Fibroblast of skin of left biceps (primary cell): ENCODE measurements at regions not wholly inside any gene's neighbourhood (a gene's known extent, or its start where the extent isn't known, plus 50 kb on each side); places are given as distances from the start of the nearest gene placed in this dataset.

Source experiments
- DNase-seq, 2 experiments: peaks; one replicate each; pipeline ENCODE4 v3.0.0-alpha.2; 2013; ENCODE audit warnings: low read depth in 2 of 2

DNA sequence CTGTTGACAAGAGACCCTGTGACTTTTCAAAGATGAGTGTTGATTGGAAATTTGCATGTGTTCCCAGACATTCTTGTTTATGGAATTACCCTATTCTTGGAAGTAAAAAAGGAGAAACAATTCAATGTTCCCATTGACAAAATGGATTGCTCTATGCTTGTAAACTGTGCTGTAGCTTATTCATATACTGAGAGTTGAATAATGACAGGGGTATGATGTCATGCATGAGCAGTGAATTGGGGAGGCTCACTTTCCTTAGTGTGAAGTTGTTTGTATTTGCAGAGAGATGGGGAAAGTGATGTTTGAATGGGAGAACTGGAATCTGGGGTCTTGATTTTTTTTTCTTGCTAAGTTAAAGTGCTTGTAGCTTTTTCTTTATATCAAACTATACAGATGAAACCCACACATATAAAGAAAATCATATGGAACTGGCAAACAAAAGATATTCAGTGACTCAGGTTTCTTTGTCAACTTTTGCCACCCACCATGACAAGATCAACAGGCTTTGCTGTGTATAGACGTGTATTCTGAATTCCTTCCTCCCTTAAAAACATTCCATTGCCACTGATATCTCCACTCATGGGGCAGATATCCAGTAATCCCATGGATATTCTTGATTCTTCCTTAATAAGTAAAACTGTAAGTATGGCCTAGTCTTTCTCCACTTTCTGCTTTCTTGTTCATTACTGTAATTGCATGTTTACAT is 97.8 kb upstream of the JAG1 start:
- DNase-seq, result no peak

DNA sequence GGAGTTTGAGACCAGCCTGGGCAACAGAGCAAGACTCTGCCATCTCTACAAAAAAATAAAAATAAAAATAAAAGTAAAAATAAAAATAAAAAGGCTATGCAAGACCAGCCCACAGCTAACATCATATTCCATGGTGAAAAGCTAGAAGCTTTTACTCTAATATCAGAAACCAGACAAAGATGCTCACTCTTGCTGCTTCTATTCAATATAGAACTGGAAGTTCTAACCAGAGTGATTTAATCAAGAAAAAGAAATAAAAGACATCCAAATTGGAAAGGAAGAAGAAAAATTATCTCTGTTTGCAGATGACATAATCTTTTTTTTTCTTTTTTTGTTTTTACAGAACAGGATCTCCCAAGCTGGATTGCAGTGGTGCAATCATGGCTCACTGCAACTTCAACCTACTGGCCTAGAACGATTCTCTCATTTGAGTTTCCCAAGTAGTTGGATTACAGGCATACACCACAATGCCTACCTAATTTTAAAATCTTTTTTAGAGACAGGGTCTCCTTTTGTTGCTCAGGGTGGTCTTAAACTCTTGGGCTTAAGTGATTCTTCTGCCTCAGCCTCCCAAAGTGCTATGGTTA is 100.7 kb upstream of the JAG1 start:
- no peak for DNase-seq

DNA sequence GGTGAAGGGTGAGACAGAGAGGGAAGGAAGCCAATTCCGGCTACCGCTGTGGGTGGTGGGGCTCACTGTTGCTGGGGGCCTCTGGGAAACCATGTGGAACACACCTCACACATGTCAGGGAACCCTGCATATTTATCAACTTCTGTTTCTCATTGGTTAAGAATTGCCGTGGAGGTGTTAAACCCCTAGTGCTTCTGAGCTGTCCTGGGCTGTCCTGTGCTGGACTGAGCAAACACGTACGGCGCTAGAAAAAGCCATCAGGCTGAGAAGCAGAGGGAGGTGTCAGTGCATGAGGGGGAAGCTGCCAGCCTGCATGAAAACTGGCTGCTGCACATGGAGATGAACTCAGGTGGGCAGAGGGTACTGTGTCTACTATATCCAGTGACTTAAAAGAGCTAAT is 103.9 kb upstream of the JAG1 start:
- DNase-seq, result no peak

DNA sequence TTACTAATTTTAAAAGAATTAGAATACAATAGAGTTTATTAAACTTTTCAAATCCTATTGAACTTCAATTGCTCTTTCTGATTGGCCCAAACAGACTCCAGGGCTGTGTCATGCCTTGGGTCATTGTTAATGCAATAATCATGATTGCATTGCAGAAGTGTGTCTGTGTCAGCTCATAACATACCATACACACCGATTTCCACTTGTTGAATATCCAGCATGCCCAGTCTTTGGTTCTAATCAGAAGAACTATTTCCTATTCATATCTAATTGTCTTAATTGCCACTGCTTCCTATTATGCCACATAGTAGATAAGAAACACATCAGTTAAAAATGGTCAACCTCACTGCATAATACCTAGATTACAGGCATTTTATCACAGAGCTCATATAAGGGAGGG is 106.1 kb upstream of the JAG1 start:
- DNase-seq, result no peak

DNA sequence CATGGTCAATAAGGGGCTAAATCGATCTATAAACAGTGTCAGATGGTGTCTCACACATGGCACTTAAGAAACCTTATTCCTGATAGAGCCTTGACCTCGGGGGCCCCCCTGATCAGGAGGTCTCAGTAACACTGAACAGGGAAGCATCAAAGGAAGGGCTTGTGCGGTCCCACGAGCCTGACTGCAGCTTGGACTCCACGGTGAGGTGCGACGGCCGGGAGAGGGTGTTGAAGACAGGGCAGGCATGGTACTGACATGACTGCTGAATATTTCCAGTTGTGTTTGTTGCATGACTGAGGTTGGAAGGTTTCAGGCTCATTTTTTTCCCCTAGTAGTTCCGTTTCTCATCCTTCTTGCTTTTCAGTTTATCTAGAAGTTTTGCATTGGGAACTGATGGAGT is 107.1 kb upstream of the JAG1 start:
- no peak for DNase-seq

DNA sequence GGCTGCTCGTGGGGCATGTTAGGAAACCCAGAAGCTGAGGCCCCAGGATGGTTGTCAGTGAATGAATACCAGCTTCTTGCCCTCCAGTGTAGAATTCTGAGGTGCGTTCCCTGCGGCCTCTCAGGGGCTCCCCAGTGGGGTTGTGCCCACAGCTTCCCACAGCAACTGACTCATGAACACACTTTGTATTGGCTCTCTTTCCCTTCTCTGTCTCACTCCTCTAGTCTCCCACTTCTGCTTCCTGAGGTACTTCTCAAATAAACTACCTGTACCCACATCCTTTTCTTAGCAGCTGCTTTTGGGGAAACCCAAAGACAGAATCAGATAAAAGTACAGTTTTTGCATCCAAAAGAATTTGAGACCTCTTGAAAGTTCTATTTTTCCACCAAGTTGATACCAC is 107.7 kb upstream of the JAG1 start:
- no peak for DNase-seq

DNA sequence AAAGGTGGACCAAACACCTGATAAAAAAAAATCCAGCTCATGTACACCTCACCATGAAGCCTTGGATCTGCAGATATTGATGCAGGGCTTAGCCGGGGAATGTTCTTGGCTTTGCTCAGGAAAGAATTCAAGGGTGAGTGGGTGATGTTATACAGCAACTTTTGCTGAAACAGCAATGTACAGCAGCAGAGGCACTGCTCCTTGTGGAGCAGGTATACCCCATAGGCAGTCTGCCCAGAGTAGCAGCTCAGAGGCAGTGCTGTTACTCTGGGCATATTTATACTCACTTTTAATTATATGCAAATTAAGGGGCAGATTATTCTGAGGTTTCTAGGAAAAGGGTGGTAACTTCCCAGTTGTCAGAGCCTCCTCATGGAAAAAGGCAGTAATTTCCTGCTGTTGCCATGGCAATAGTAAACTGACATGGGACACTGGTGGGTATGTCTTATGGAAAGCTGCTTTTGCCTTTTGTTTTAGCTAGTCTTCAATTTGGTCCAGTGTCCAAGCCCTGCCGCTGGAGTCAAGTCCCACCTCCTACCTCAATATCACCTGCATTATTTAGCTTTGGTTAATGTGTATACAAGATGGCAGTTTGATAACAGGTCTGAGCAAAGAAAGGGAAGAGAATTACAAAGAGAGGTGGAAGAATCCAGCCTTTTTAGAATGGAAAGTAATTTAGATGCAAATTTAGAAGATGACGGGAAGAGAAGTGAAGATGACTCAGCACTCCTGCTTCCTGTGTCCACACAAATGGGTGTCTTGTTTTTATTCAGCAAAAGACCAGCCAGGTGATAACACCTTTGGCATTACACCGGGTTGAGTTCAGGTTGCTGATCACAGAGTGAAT is 110.1 kb upstream of the JAG1 start:
- no peak for DNase-seq

DNA sequence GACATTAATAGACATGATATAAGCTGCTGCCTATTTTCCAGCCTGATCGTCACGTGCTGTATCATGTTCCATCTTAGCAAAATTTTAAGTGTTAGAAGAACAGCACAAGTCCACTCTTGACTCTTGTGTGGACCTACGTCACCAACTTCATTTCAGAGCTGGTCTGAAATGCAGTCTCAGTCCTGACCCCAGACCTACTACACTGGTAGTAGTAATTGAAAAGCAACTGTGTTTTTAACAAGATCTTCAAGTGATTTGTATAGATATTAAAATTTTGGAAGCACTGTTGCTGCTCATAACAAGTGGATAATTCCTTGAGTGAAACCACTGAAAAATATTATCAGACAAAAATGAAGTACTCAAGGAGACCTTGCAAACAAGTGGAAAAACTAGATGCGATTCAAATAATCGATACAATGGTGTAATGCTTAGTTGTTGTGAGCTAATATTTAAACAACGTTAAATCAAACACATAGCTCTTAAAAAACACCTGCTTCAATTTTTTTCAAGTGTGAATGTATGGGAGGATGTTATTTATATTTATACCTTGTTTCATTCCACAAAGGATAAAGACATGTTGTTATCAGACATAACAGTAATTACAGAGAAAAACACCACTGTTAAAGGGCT is 110.9 kb upstream of the JAG1 start:
- no peak for DNase-seq

DNA sequence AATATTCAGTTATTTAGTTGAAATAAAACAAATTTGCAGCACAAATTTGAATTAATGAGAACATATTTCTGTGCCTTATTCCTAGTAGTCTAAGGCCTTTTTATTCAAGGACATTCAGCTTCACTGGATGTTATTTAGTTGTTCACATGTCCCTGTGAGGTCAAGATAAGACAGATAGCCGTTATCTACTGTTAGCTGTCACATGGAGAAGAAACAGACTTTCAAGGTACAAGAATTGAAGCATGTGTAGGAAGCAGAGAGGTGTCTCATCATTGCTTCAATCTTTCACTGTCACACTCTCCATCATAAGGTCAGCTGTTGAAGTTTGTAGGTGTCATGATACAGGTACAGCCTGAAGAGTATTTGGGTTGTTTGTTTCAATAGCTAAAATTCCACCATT is 112.9 kb upstream of the JAG1 start:
- no peak for DNase-seq

DNA sequence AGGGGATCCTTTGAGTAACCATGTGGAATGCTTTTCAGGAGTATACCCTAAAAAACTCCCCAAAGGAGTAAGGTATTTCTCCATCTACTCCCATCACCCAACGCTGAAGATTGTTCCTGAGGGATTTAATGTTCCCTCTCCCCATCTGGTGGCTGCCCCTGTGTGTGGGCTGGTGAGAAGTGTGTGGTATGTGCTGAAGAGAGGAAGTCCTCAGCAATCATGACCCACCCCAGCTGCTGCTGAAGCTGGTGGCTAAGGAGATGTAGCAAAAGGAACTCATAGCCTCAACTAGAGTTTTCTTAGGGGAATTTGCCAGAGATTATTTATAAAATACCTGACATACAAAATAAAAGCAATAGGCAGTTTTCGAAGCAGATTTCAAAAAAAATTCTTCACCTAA is 114.3 kb upstream of the JAG1 start:
- no peak for DNase-seq

DNA sequence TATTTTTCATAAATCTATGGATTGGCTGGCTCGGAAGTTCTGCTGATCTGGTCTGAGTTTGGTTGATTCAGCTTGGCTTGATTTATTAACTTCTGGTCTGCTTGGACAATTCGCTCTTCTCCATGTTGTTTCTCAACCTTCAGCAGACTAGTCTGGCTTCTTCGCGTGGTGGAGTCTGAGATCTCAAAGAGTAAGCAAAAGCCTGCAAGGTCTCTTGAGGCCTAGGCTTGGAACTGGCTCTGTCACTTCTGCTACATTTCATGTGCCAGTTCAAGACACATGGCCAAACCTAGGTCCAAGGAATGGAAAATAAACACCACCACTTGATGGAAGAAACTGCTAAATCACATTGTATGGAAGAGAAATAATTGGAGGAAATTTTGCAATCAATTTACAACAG is 115.1 kb upstream of the JAG1 start:
- DNase-seq, result no peak

DNA sequence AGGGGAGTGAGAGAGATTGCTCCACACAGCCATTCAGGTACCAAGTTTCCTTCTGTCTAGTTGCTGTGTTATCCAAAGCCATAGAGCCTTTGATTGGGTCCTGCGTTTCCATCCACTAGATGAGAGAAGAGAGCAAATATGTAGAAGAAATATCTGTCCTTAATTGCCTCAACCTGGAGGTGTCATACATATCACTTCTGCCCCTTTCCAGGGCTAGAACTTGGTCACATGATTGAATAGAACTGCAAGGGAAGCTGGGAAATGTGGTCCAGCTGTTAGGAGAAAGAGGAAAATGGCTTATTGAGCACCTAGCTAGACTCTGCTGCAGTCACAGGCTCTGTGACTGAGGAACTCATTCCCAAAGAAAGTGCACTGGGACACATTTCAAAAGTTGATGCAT is 115.6 kb upstream of the JAG1 start:
- no peak for DNase-seq

DNA sequence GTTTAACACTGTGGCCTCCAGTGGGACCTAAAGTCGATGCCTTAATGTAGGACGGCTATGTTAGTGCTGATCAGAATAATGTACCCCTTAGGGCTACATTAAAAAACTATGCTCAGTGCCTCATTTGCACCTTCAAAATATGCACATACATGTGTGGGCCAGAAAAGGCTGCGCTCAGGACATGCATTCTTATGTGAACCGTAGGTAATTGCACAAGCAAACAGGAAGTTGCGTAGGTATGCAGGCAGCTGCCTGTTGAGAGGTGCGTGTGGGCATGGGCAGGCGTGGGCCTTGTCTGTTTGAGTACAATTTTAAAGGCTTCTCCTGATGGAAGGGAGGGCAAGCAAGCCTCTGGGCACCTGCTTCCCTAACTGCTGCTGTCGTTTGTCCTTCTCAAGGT is 116.2 kb upstream of the JAG1 start:
- DNase-seq, result no peak

DNA sequence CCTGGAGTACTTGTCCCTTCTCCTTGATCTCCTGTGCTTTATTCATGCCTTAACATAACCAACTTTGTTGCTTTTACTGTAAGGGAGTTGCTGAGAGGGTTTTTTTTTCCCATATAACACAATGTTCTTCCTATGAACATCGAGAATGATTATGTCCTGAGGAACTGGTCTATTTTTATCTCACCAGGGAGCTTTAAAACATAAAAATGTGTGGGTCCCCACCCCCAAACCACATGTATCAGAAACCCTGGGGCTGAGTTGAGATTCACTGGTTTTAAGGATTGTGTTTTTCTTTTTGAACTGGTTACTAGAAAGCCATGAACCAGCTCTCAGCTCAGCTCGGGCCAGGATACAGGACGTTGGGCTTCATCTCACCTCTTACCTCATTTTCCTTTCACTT is 118.5 kb upstream of the JAG1 start:
- DNase-seq, result no peak

DNA sequence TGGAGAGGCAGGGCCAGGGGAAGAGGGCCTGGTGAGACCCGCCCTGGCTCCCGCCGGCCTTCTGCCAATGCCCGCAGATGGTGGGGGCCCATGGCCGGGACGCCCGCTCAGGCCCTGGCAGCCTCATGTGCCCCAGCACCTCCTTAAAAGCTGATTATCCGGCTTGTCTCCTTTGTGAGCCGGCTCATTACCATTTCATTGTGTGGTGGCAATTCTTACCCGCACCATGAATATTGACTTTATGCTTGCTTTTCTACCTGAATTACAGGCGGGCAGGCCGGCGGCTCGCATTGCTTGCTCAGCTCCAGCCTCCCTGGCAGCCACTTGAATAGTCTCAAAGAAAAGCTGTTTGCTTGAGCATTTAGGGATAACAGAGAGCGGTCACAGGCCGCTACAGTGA is 120.0 kb upstream of the JAG1 start:
- DNase-seq, result no peak

DNA sequence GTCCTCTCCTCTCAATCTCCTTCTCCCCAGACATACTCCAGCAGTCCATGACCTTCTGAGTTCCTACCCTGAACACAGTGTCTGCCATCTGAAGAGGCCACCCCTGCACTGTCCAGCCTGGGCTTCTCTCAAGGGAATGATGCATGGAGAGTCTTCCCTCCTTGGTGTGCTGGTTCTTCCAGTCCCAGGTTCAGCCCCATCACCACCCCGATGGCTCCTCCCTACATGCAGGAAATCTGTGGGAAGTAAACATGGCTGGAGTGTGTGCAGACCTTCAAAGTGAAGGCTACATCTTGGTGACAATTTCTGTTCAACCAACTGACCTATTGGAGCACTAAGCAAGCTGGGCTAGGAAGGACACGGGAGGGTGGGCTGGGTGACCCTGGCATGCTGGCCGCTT is 121.0 kb upstream of the JAG1 start:
- no peak for DNase-seq

DNA sequence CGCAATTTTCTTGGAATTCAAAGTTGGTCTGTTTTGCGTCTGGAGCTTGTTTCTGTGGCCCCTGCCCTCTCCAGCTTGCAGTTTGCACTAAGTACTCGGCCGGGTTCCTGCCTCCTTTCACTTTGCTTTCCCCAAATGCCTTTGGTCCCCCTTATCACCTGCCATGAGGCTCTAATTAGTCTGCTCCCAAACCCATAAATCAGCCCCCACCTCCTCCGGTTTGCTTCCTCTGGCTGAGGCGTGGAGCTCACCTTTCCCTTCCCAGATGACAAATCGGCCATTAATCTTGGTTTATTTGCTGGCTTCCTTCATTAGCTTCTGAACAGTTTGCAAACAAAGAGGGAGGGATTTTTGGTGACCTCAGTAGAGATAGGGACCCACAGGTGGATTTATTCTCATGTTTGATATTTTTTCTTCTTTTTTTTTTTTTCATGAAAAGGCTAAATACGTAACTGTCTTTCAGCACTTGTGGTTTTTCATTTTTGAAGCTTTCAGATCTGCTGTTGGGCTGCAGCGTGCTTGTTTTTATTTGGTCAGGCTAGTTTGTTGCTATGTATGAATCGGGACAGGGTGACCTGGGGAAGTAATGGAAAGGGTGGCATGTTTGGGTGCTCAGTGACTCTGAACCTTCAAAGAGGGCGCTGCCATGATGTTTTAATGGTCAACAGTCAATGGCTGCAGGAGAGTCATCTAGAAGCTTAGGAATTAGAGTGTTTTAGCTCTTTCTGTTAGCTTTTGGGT is 121.7 kb upstream of the JAG1 start:
- no peak for DNase-seq

DNA sequence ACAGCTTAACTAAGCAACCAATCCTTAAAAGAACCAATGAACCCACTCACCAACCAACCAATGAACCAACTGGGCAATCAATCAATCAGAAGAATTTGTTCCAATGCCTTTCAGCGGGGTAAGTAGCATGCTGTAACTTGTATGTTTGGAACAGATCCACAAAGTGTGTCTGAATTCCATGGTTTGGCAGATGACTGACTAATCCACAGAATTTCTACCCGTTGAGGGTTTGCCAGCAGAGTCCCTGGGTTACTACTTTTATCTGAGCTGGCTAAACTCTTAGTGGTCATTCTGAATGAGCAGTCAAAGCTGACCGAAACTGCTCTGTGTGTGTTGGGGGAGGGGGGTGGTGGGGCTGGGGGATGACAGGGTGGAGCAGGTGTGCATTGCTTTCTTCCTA is 125.0 kb upstream of the JAG1 start:
- DNase-seq, result no peak

DNA sequence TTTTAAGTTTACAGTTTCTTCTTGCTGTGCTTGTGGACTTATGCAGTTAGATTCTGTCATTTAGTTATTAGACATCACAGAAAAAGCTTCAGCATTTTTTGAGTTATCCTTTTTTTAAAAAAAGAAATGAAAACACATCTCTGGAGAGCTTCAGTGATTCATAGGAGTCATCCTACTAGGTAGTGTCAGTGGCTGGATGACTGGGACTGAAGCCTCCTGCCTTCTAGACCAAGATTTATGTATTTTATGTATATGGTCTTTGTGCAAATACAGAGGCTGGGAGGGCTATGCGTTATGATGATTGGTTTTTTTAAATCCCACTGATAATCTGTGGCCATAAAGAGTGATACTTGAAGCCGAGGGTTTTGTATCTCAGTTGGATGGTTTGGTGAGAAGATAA is 125.9 kb upstream of the JAG1 start:
- no peak for DNase-seq

DNA sequence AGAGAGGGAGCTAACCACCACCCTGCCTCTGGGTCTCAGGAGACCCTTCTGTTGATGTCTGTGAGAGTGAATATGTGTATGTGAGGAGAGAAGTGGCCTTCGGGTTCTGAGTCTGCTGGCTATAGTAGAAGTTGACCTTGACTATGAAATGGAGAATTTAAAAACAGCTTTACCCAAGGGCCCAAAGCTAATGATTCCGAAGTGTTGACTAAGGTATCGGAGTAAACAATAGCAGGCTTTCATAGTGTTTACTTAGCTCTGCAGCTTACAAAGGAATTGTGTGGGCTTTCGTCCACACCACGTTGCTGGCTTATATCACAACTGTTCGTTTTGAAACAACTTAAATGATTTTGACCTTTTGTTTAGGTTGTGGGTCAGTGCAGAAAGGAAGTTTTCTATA is 126.5 kb upstream of the JAG1 start:
- no peak for DNase-seq

DNA sequence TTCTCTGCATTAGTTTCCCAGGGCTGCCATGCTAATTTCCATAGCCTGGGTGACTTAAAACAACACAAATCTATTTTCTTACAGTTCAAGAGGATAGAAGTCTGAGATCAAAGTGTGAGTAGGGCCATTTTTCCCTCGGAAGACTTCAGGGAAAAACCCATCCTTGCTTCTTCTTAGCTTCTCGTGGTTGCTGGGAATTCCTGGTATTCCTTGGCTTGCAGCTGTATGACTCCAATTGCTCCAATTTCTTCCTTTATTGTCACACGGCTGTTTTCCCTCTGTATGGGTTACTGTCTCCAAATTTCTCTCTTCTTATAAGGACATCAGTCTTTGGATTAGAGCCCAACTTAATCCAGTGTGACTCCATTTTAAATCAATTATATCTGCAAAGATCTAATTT is 128.4 kb upstream of the JAG1 start:
- DNase-seq, result peak; percentile 4 to 5

DNA sequence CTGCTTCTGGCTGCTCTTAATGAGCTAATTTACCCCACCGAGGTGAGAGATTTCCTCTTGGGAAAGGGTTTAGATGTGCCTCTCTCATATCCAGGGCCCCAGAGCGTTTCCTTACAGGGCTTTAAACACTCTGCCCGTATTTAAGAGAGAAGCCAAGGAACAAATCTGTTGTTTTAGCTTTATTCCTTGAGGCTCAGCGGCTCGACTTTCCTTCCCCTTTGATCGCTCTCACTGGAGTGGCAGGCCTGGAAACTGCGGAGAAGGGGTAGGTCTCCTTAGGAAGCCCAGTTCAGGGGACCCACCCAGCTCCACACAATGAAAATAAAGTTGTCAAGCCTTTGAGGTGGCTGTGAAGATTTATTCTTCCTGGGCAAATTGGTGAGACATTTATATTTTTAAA is 132.0 kb upstream of the JAG1 start:
- DNase-seq, result no peak
